MM.1S (cell line): ENCODE measurements at regions not wholly inside any gene's neighbourhood (a gene's known extent, or its start where the extent isn't known, plus 50 kb on each side); places are given as distances from the start of the nearest gene placed in this dataset.

ENCODE experiments used
- DNase-seq: peaks from one replicate; pipeline ENCODE4 v3.0.0-alpha.2; 2015
- H2AFZ ChIP-seq: fragments of 300-600 bp; sonication (generic); 2 replicates; pipeline ENCODE4 v1.6.0; 2016; ENCODE audit warnings: antibody characterized with exemption, low read length
- H3F3A ChIP-seq: fragments of 300-600 bp; sonication (generic); 2 replicates; pipeline ENCODE4 v1.6.1; 2016; ENCODE audit warnings: mild to moderate bottlenecking, antibody characterized with exemption, low read length, moderate library complexity, mixed read lengths; ENCODE audit not compliant: insufficient read depth
- H3K27ac ChIP-seq: fragments of 300-600 bp; sonication (generic); 2 replicates; pipeline ENCODE4 v1.5.1; 2016; ENCODE audit warnings: mild to moderate bottlenecking, low read length
- H3K27me3 ChIP-seq: fragments of 300-600 bp; sonication (generic); replicated peaks from 2 replicates; pipeline ENCODE4 v1.6.0; 2016; ENCODE audit warnings: low read length; ENCODE audit not compliant: insufficient read depth
- H3K36me3 ChIP-seq: fragments of 300-600 bp; sonication (generic); replicated peaks from 2 replicates; pipeline ENCODE4 v1.6.1; 2016; ENCODE audit warnings: mild to moderate bottlenecking, low read length, mixed read lengths; ENCODE audit not compliant: insufficient read depth
- H3K4me1 ChIP-seq: fragments of 300-600 bp; sonication (generic); 2 replicates; pipeline ENCODE4 v1.6.1; 2016; ENCODE audit warnings: low read length, mixed read lengths
- H3K4me2 ChIP-seq: fragments of 300-600 bp; sonication (generic); 2 replicates; pipeline ENCODE4 v1.6.0; 2016; ENCODE audit warnings: low read depth, low read length
- H3K4me3 ChIP-seq: fragments of 300-600 bp; sonication (generic); 2 replicates; pipeline ENCODE4 v1.5.1; 2016; ENCODE audit warnings: low read length, mixed read lengths
- H3K79me2 ChIP-seq: fragments of 300-600 bp; sonication (generic); 2 replicates; pipeline ENCODE4 v1.6.1; 2016; ENCODE audit warnings: mixed run types, low read length, mixed read lengths
- H3K9ac ChIP-seq: fragments of 300-600 bp; sonication (generic); 2 replicates; pipeline ENCODE4 v1.6.1; 2016; ENCODE audit warnings: low read length, mixed read lengths
- H3K9me2 ChIP-seq: fragments of 300-600 bp; sonication (generic); replicated peaks from 2 replicates; pipeline ENCODE4 v1.6.1; 2016; ENCODE audit warnings: mild to moderate bottlenecking, low read length, mixed read lengths; ENCODE audit not compliant: insufficient read depth
- H3K9me3 ChIP-seq: fragments of 300-600 bp; sonication (generic); replicated peaks from 2 replicates; pipeline ENCODE4 v1.6.1; 2016; ENCODE audit warnings: mild to moderate bottlenecking, low read length, mixed read lengths; ENCODE audit not compliant: insufficient read depth
- H4K20me1 ChIP-seq: fragments of 300-600 bp; sonication (generic); 2 replicates; pipeline ENCODE4 v1.6.1; 2016; ENCODE audit warnings: mild to moderate bottlenecking, low read length, moderate library complexity, mixed read lengths; ENCODE audit not compliant: insufficient read depth
- EZH2 ChIP-seq: fragments of 300-600 bp; sonication (generic); optimal IDR thresholded peaks from 2 replicates; pipeline ENCODE3; 2017; ENCODE audit warnings: low read depth, mild to moderate bottlenecking, antibody characterized with exemption, low read length, mixed read lengths
- EZH2phosphoT487 ChIP-seq: fragments of 300-600 bp; sonication (generic); IDR thresholded peaks from 2 replicates; pipeline ENCODE4 v1.6.1; 2018; ENCODE audit warnings: antibody characterized with exemption, low read length
- TF ChIP-seq, protein P1 (sequence below): fragments of 300-600 bp; sonication (generic); IDR thresholded peaks from 2 replicates; pipeline ENCODE4 v1.5.1; 2016; ENCODE audit warnings: antibody characterized with exemption, low read length, mixed read lengths

DNA sequence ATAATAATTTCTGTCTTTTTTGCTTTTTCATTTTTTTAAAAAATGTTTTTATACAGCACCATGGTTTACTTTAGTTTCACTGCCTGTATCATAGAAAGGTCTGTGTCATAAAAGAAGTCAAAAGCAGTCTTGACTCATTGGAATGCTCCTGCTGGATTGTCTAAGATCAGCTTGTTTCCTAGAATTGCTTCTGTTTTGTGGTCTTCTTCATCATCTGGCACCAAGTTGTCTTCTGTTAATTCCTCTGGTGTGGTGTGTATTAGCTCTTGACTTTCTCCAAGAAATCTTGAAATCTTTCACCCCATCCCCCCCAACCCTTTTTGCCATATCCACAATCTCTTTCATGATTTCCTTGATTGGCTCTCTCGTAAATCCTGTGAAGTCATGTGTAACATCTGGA is 250.3 kb upstream of the CXCL12 start:
- Histone ChIP-seq H3K4me2 (no peak overlapping the region), H3K79me2 (no peaks in the 10 kb centered on the region), H3F3A (no peaks in the 10 kb centered on the region), H3K36me3 (no peaks in the 10 kb centered on the region), H3K4me3 (no peak overlapping the region), H2AFZ (no peak overlapping the region), H3K9me2 (no peaks in the 10 kb centered on the region), H3K27ac (no peak overlapping the region), H3K9ac (no peak overlapping the region), H3K9me3 (no peaks in the 10 kb centered on the region), H3K27me3 (no peaks in the 10 kb centered on the region), H4K20me1 (no peaks in the 10 kb centered on the region), H3K4me1 (no peaks in the 10 kb centered on the region)
- DNase-seq, result no peak
- TF ChIP-seq EZH2phosphoT487 (no peak), EZH2 (no peak)
- TF ChIP-seq, protein P1, sequence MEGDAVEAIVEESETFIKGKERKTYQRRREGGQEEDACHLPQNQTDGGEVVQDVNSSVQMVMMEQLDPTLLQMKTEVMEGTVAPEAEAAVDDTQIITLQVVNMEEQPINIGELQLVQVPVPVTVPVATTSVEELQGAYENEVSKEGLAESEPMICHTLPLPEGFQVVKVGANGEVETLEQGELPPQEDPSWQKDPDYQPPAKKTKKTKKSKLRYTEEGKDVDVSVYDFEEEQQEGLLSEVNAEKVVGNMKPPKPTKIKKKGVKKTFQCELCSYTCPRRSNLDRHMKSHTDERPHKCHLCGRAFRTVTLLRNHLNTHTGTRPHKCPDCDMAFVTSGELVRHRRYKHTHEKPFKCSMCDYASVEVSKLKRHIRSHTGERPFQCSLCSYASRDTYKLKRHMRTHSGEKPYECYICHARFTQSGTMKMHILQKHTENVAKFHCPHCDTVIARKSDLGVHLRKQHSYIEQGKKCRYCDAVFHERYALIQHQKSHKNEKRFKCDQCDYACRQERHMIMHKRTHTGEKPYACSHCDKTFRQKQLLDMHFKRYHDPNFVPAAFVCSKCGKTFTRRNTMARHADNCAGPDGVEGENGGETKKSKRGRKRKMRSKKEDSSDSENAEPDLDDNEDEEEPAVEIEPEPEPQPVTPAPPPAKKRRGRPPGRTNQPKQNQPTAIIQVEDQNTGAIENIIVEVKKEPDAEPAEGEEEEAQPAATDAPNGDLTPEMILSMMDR, result no peak

DNA sequence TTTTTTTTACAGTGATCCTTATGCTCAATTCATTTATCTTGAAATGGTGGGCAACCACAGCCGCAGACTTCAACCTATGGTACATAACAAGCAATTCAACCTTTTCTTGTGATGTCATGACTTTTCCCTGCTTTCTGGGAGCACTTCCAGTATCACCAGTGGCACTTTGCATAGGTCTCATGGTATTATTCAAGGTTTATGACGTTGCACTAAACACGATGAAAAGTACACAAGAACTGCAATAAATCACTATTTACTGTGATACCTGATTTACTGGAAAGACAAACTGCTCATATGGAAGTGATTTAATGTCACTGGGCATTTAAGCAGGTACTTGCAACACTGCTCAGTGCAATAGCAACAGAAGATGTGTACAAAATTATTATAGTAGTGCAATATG is 251.7 kb upstream of the CXCL12 start:
- H3F3A ChIP-seq, result no peaks in the 10 kb centered on the region
- H3K9me3 ChIP-seq, result no peaks in the 10 kb centered on the region
- H3K27ac ChIP-seq, result no peak overlapping the region
- no peaks in the 10 kb centered on the region for H3K4me1 ChIP-seq
- H3K79me2 ChIP-seq, result no peaks in the 10 kb centered on the region
- H3K4me2 ChIP-seq, result no peak overlapping the region
- DNase-seq, result no peak
- no peaks in the 10 kb centered on the region for H3K9me2 ChIP-seq
- H3K9ac ChIP-seq, result no peak overlapping the region
- H3K4me3 ChIP-seq, result no peak overlapping the region
- H3K36me3 ChIP-seq, result no peaks in the 10 kb centered on the region
- no peaks in the 10 kb centered on the region for H3K27me3 ChIP-seq
- no peak overlapping the region for H2AFZ ChIP-seq
- TF ChIP-seq EZH2, result no peak
- H4K20me1 ChIP-seq, result no peaks in the 10 kb centered on the region

DNA sequence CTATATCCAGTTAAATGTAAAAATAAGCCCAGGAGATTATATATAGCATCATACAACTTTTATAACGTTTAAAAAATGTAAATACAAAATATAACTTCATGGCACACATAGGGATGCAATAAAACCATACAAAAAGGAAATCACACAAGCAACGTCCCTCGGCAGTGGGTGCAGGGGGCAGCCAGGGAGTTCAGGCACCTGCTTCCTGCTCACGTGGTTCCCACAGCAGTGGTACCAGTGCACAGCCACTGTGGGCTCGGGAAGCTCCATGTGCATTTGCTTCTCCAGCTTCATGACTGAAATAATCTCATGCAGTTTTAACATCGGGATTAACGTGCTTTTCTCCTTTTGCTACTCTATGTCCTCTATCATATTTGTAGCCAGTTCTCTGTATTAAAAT is 255.5 kb upstream of the CXCL12 start:
- no peaks in the 10 kb centered on the region for H3K27me3 ChIP-seq
- no peak overlapping the region for H3K27ac ChIP-seq
- no peaks in the 10 kb centered on the region for H3K9me2 ChIP-seq
- DNase-seq, result no peak
- no peaks in the 10 kb centered on the region for H3K36me3 ChIP-seq
- H3K79me2 ChIP-seq, result no peaks in the 10 kb centered on the region
- no peaks in the 10 kb centered on the region for H3K9me3 ChIP-seq
- H3F3A ChIP-seq, result no peaks in the 10 kb centered on the region
- no peak overlapping the region for H3K4me2 ChIP-seq
- H3K4me1 ChIP-seq, result no peaks in the 10 kb centered on the region
- no peak overlapping the region for H3K9ac ChIP-seq
- H4K20me1 ChIP-seq, result no peaks in the 10 kb centered on the region
- H2AFZ ChIP-seq, result no peak overlapping the region
- H3K4me3 ChIP-seq, result no peak overlapping the region
- TF ChIP-seq, protein P1, result no peak
- TF ChIP-seq EZH2phosphoT487 (no peak), EZH2 (no peak)

DNA sequence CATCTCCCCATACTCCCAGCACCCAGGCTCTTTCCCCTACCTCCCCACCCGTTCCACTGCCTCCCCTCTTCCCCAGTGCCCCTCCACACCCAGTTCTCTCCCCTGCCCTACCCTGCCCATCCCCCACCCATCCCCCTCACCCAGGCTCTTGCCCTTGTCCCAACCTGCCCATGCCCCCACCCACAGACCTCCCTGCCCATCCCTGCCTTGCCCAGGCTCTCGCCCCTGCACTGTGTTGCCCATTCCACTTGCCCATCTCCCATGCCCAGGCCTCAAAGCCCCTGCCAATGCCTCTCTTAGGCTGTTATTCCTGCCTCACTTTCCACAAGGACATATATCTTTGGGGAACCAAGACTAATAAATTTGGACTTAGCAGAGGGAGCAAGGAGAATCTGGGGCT is 262.6 kb upstream of the CXCL12 start:
- Histone ChIP-seq H3K9me2 (no peaks in the 10 kb centered on the region), H3K27me3 (no peaks in the 10 kb centered on the region), H3F3A (no peaks in the 10 kb centered on the region), H3K4me2 (no peak overlapping the region), H3K9me3 (no peaks in the 10 kb centered on the region), H3K9ac (no peak overlapping the region), H3K4me1 (no peaks in the 10 kb centered on the region), H3K27ac (no peak overlapping the region), H3K4me3 (no peak overlapping the region), H2AFZ (no peak overlapping the region), H4K20me1 (no peaks in the 10 kb centered on the region), H3K79me2 (no peaks in the 10 kb centered on the region), H3K36me3 (no peaks in the 10 kb centered on the region)
- TF ChIP-seq, protein P1, result no peak
- TF ChIP-seq EZH2, result no peak
- TF ChIP-seq EZH2phosphoT487, result no peak
- no peak for DNase-seq
